NB4 (cell line): ENCODE measurements at regions not wholly inside any gene's neighbourhood (a gene's known extent, or its start where the extent isn't known, plus 50 kb on each side); places are given as distances from the start of the nearest gene placed in this dataset.

Source experiments
- POLR2A ChIP-seq: IDR thresholded peaks from 2 replicates; pipeline ENCODE4 v1.6.1; 2011; ENCODE audit warnings: mild to moderate bottlenecking; ENCODE audit not compliant: insufficient read length; ENCODE audit errors: extremely low read depth
- TF ChIP-seq, protein P1 (sequence below): IDR thresholded peaks from one replicate; pipeline ENCODE4 v1.5.1; 2012; ENCODE audit warnings: low read depth, low read length

- TF ChIP-seq, protein P1, sequence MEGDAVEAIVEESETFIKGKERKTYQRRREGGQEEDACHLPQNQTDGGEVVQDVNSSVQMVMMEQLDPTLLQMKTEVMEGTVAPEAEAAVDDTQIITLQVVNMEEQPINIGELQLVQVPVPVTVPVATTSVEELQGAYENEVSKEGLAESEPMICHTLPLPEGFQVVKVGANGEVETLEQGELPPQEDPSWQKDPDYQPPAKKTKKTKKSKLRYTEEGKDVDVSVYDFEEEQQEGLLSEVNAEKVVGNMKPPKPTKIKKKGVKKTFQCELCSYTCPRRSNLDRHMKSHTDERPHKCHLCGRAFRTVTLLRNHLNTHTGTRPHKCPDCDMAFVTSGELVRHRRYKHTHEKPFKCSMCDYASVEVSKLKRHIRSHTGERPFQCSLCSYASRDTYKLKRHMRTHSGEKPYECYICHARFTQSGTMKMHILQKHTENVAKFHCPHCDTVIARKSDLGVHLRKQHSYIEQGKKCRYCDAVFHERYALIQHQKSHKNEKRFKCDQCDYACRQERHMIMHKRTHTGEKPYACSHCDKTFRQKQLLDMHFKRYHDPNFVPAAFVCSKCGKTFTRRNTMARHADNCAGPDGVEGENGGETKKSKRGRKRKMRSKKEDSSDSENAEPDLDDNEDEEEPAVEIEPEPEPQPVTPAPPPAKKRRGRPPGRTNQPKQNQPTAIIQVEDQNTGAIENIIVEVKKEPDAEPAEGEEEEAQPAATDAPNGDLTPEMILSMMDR, result no peak
- no peak for TF ChIP-seq POLR2A
These were observed 183.4 kb upstream of the ADCY1 start for GRCh38 chr7:45390731-45391130.
